HEK293 (cell line): ENCODE measurements at regions not wholly inside any gene's neighbourhood (a gene's known extent, or its start where the extent isn't known, plus 50 kb on each side); places are given as distances from the start of the nearest gene placed in this dataset.

Experiments
- CTCF ChIA-PET: fragments of 350-600 bp; formaldehyde crosslinking; extraction: SDS; loops from one replicate; lab custom pipeline; 2021; ENCODE audit warnings: antibody characterized with exemption; lab: Yijun Ruan, JAX
- POLR2A ChIA-PET: fragments of 300-600 bp; formaldehyde crosslinking; extraction: SDS; loops from one replicate; lab custom pipeline; 2020; ENCODE audit warnings: antibody characterized with exemption, inconsistent platforms; lab: Yijun Ruan, JAX
- H3K27ac ChIP-seq: fragments of 200-500 bp; sonication (Bioruptor generic); 2 replicates; pipeline ENCODE4 v1.5.1; 2014; ENCODE audit warnings: low read depth, low read length, control low read depth, inconsistent platforms; ENCODE audit errors: extremely low read depth
- H3K36me3 ChIP-seq, 2 experiments: fragments of 200-500 bp in 1 of 2; sonication (Bioruptor generic) in 1 of 2; 1 replicate in 1 of 2; 2 replicates in 1 of 2; pipeline ENCODE4 v1.5.1; 2014 to 2017; ENCODE audit warnings: inconsistent platforms in 2 of 2, low read length in 2 of 2; ENCODE audit not compliant: control insufficient read depth in 2 of 2, insufficient read depth in 1 of 2
- H3K4me1 ChIP-seq: fragments of 200-500 bp; sonication (Bioruptor generic); 2 replicates; pipeline ENCODE4 v1.5.1; 2014; ENCODE audit warnings: mild to moderate bottlenecking, low read length, inconsistent platforms; ENCODE audit not compliant: control insufficient read depth, insufficient read depth
- H3K4me3 ChIP-seq: 2 replicates; pipeline ENCODE4 v1.5.1; 2011; ENCODE audit warnings: low read depth, mild to moderate bottlenecking, control low read depth, low read length, moderate library complexity
- H3K9me3 ChIP-seq: fragments of 200-500 bp; sonication (Bioruptor generic); 2 replicates; pipeline ENCODE4 v1.5.1; 2014; ENCODE audit warnings: low read depth, low read length, inconsistent platforms; ENCODE audit not compliant: control insufficient read depth, insufficient read depth
- GFI1B ChIP-seq: fragments of 450-650 bp; formaldehyde crosslinking; IDR thresholded peaks from 2 replicates; pipeline ENCODE4 v1.5.1; 2016; ENCODE audit warnings: missing biosample characterization, missing genetic modification characterization
- HOXA7 ChIP-seq: sonication (generic); formaldehyde crosslinking; IDR thresholded peaks from 2 replicates; pipeline ENCODE4 v1.8.1; 2022; ENCODE audit warnings: missing genetic modification reagents, borderline replicate concordance
- KLF7 ChIP-seq: fragments of 450-650 bp; formaldehyde crosslinking; IDR thresholded peaks from 2 replicates; pipeline ENCODE4 v1.5.1; 2016; ENCODE audit warnings: missing biosample characterization, missing genetic modification characterization, borderline replicate concordance
- KLF9 ChIP-seq: fragments of 450-650 bp; formaldehyde crosslinking; IDR thresholded peaks from 2 replicates; pipeline ENCODE4 v1.5.1; 2016; ENCODE audit warnings: missing biosample characterization, missing genetic modification characterization, low read depth
- OVOL3 ChIP-seq: fragments of 450-650 bp; formaldehyde crosslinking; IDR thresholded peaks from 2 replicates; pipeline ENCODE4 v1.5.1; 2016; ENCODE audit warnings: missing biosample characterization, missing genetic modification characterization
- WT1 ChIP-seq: fragments of 450-650 bp; formaldehyde crosslinking; IDR thresholded peaks from 2 replicates; pipeline ENCODE4 v1.5.1; 2016; ENCODE audit warnings: missing biosample characterization, missing genetic modification characterization
- ZEB2 ChIP-seq: fragments of 450-650 bp; formaldehyde crosslinking; IDR thresholded peaks from 2 replicates; pipeline ENCODE4 v1.5.1; 2016; ENCODE audit warnings: missing biosample characterization, missing genetic modification characterization
- ZFP3 ChIP-seq: fragments of 450-650 bp; formaldehyde crosslinking; IDR thresholded peaks from 2 replicates; pipeline ENCODE4 v1.5.1; 2016; ENCODE audit warnings: low read depth, missing biosample characterization, missing genetic modification characterization
- ZIC2 ChIP-seq: fragments of 450-650 bp; formaldehyde crosslinking; IDR thresholded peaks from 2 replicates; pipeline ENCODE4 v1.5.1; 2016; ENCODE audit warnings: missing biosample characterization, missing genetic modification characterization
- ZNF140 ChIP-seq: fragments of 450-650 bp; formaldehyde crosslinking; IDR thresholded peaks from 2 replicates; pipeline ENCODE4 v1.5.1; 2016; ENCODE audit warnings: missing biosample characterization, missing genetic modification characterization
- ZNF155 ChIP-seq: fragments of 450-650 bp; formaldehyde crosslinking; IDR thresholded peaks from 2 replicates; pipeline ENCODE4 v1.5.1; 2016; ENCODE audit warnings: missing biosample characterization, missing genetic modification characterization
- ZNF214 ChIP-seq: fragments of 450-650 bp; formaldehyde crosslinking; IDR thresholded peaks from 2 replicates; pipeline ENCODE4 v1.5.1; 2017; ENCODE audit warnings: missing biosample characterization, mild to moderate bottlenecking, missing genetic modification characterization, borderline replicate concordance
- ZNF23 ChIP-seq: fragments of 450-650 bp; formaldehyde crosslinking; IDR thresholded peaks from 2 replicates; pipeline ENCODE4 v1.5.1; 2016; ENCODE audit warnings: missing biosample characterization, missing genetic modification characterization, borderline replicate concordance
- ZNF391 ChIP-seq: fragments of 450-650 bp; formaldehyde crosslinking; IDR thresholded peaks from 2 replicates; pipeline ENCODE4 v1.5.1; 2016; ENCODE audit warnings: low read depth, missing biosample characterization, missing genetic modification characterization, borderline replicate concordance
- ZNF514 ChIP-seq: fragments of 450-650 bp; formaldehyde crosslinking; IDR thresholded peaks from 2 replicates; pipeline ENCODE4 v1.5.1; 2016; ENCODE audit warnings: missing biosample characterization, missing genetic modification characterization
- ZNF561 ChIP-seq: fragments of 450-650 bp; IDR thresholded peaks from 2 replicates; pipeline ENCODE4 v1.5.1; 2018; ENCODE audit warnings: missing biosample characterization, missing genetic modification characterization, borderline replicate concordance
- ZNF626 ChIP-seq: fragments of 450-650 bp; sonication (Bioruptor Pico); formaldehyde crosslinking; IDR thresholded peaks from 2 replicates; pipeline ENCODE4 v1.5.1; 2018; ENCODE audit warnings: missing biosample characterization, missing genetic modification characterization, inconsistent platforms
- TF ChIP-seq, protein P1 (sequence below): fragments of 450-650 bp; formaldehyde crosslinking; IDR thresholded peaks from 2 replicates; pipeline ENCODE4 v1.5.1; 2017; ENCODE audit warnings: missing biosample characterization, missing genetic modification characterization
- TF ChIP-seq, protein P2 (sequence below): fragments of 450-650 bp; formaldehyde crosslinking; IDR thresholded peaks from 2 replicates; pipeline ENCODE4; 2016; ENCODE audit warnings: missing biosample characterization, missing genetic modification characterization
- TF ChIP-seq, protein P3 (sequence below): fragments of 450-650 bp; formaldehyde crosslinking; IDR thresholded peaks from 2 replicates; pipeline ENCODE4 v1.5.1; 2017; ENCODE audit warnings: missing biosample characterization, missing genetic modification characterization
- TF ChIP-seq, protein P4 (sequence below): fragments of 450-650 bp; formaldehyde crosslinking; IDR thresholded peaks from 2 replicates; pipeline ENCODE4 v1.5.1; 2016; ENCODE audit warnings: missing biosample characterization, missing genetic modification characterization, low read depth
- TF ChIP-seq, protein P5 (sequence below): fragments of 450-650 bp; formaldehyde crosslinking; IDR thresholded peaks from 2 replicates; pipeline ENCODE4 v1.5.1; 2016; ENCODE audit warnings: missing biosample characterization, missing genetic modification characterization
- TF ChIP-seq, protein P6 (sequence below): fragments of 450-650 bp; formaldehyde crosslinking; IDR thresholded peaks from 2 replicates; pipeline ENCODE4 v1.5.1; 2016; ENCODE audit warnings: missing biosample characterization, missing genetic modification characterization

DNA sequence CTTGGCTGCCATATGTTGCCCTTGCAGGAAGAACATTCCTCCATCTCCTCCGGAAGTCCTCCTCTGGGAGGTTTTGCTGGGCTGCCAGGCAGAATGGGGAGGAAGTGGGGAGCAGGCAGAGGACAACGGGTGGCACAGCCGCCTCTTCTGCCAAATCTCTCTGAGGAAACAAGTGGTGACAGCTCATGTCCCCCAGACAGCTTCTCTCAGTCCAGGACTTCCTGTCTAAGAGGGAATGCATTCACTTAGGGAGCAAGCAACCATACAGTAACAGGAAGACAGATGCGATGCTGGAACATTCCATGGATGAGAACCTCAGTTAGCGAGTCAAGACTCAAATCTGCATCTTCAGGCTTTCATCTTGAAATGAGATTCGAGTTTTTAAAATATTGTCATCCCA is 701.0 kb downstream of the SEMA5A start:
- Histone ChIP-seq H3K9me3 (no peaks in the 10 kb centered on the region; the same call in 1 of the 2 replicates), H3K27ac (no peak overlapping the region), H3K4me3 (no peak overlapping the region), H3K36me3 (no peaks in the 10 kb centered on the region), H3K4me1 (no peaks in the 10 kb centered on the region)
- CTCF ChIA-PET = interaction anchor here (1.0 kb wide), 1 partner anchor 22 kb away, joined by 3 read pairs; no protein-coding TSS in a partner anchor
- POLR2A ChIA-PET = no interaction called here
- TF ChIP-seq ZNF155 (no peak), ZEB2 (tag by site-specific recombination) (no peak), ZNF514 (no peak), ZNF140 (tag by site-specific recombination) (no peak)
- TF ChIP-seq, protein P1, sequence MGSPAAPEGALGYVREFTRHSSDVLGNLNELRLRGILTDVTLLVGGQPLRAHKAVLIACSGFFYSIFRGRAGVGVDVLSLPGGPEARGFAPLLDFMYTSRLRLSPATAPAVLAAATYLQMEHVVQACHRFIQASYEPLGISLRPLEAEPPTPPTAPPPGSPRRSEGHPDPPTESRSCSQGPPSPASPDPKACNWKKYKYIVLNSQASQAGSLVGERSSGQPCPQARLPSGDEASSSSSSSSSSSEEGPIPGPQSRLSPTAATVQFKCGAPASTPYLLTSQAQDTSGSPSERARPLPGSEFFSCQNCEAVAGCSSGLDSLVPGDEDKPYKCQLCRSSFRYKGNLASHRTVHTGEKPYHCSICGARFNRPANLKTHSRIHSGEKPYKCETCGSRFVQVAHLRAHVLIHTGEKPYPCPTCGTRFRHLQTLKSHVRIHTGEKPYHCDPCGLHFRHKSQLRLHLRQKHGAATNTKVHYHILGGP = no peak
- TF ChIP-seq, protein P2, sequence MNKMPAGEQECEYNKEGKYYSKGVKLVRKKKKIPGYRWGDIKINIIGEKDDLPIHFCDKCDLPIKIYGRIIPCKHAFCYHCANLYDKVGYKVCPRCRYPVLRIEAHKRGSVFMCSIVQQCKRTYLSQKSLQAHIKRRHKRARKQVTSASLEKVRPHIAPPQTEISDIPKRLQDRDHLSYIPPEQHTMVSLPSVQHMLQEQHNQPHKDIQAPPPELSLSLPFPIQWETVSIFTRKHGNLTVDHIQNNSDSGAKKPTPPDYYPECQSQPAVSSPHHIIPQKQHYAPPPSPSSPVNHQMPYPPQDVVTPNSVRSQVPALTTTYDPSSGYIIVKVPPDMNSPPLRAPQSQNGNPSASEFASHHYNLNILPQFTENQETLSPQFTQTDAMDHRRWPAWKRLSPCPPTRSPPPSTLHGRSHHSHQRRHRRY (tag by site-specific recombination) = no peak

DNA sequence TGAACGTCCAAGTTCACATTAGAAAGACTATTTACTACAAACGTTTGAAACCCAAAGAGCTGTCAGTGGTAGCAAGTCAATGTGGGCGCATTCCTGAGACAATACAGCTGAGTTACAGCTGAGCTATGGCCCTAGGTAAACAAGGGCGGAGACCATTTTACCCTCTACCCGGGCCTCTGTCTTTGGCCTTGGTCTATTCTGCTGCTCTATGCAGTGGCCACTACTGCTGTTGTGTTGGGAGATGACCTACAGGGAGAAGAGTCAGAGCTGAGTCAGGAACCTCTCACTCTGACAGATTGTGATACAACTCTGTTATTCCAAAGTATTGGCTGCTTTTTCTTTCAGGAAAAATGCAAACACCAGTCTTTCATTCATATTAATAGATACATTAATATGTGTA is 700.6 kb downstream of the SEMA5A start:
- CTCF ChIA-PET = interaction anchor here (0.5 kb wide), 1 partner anchor 15 kb away, joined by 3 read pairs; no protein-coding TSS in a partner anchor
- POLR2A ChIA-PET = no interaction called here

More for the DNA sequence above, 700.6 kb downstream of the SEMA5A start:
- no peaks in the 10 kb centered on the region for H3K36me3 ChIP-seq
- no peak overlapping the region for H3K4me3 ChIP-seq
- no peaks in the 10 kb centered on the region; the same call in 1 of the 2 replicates for H3K9me3 ChIP-seq
- no peaks in the 10 kb centered on the region for H3K4me1 ChIP-seq
- no peak for TF ChIP-seq ZNF626
- no peak for TF ChIP-seq OVOL3 (tag by site-specific recombination)
- TF ChIP-seq, protein P3, sequence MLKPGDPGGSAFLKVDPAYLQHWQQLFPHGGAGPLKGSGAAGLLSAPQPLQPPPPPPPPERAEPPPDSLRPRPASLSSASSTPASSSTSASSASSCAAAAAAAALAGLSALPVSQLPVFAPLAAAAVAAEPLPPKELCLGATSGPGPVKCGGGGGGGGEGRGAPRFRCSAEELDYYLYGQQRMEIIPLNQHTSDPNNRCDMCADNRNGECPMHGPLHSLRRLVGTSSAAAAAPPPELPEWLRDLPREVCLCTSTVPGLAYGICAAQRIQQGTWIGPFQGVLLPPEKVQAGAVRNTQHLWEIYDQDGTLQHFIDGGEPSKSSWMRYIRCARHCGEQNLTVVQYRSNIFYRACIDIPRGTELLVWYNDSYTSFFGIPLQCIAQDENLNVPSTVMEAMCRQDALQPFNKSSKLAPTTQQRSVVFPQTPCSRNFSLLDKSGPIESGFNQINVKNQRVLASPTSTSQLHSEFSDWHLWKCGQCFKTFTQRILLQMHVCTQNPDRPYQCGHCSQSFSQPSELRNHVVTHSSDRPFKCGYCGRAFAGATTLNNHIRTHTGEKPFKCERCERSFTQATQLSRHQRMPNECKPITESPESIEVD (tag by site-specific recombination) = no peak
- TF ChIP-seq ZNF23 (tag by site-specific recombination) = no peak
- TF ChIP-seq, protein P4, sequence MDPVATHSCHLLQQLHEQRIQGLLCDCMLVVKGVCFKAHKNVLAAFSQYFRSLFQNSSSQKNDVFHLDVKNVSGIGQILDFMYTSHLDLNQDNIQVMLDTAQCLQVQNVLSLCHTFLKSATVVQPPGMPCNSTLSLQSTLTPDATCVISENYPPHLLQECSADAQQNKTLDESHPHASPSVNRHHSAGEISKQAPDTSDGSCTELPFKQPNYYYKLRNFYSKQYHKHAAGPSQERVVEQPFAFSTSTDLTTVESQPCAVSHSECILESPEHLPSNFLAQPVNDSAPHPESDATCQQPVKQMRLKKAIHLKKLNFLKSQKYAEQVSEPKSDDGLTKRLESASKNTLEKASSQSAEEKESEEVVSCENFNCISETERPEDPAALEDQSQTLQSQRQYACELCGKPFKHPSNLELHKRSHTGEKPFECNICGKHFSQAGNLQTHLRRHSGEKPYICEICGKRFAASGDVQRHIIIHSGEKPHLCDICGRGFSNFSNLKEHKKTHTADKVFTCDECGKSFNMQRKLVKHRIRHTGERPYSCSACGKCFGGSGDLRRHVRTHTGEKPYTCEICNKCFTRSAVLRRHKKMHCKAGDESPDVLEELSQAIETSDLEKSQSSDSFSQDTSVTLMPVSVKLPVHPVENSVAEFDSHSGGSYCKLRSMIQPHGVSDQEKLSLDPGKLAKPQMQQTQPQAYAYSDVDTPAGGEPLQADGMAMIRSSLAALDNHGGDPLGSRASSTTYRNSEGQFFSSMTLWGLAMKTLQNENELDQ (tag by site-specific recombination) = no peak
- no peak for TF ChIP-seq HOXA7 (CRISPR knock-in tag)
- TF ChIP-seq KLF9 (tag by site-specific recombination) = no peak
- TF ChIP-seq, protein P5, sequence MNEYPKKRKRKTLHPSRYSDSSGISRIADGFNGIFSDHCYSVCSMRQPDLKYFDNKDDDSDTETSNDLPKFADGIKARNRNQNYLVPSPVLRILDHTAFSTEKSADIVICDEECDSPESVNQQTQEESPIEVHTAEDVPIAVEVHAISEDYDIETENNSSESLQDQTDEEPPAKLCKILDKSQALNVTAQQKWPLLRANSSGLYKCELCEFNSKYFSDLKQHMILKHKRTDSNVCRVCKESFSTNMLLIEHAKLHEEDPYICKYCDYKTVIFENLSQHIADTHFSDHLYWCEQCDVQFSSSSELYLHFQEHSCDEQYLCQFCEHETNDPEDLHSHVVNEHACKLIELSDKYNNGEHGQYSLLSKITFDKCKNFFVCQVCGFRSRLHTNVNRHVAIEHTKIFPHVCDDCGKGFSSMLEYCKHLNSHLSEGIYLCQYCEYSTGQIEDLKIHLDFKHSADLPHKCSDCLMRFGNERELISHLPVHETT (tag by site-specific recombination) = no peak
- TF ChIP-seq ZIC2 (tag by site-specific recombination) = no peak
- TF ChIP-seq, protein P6, sequence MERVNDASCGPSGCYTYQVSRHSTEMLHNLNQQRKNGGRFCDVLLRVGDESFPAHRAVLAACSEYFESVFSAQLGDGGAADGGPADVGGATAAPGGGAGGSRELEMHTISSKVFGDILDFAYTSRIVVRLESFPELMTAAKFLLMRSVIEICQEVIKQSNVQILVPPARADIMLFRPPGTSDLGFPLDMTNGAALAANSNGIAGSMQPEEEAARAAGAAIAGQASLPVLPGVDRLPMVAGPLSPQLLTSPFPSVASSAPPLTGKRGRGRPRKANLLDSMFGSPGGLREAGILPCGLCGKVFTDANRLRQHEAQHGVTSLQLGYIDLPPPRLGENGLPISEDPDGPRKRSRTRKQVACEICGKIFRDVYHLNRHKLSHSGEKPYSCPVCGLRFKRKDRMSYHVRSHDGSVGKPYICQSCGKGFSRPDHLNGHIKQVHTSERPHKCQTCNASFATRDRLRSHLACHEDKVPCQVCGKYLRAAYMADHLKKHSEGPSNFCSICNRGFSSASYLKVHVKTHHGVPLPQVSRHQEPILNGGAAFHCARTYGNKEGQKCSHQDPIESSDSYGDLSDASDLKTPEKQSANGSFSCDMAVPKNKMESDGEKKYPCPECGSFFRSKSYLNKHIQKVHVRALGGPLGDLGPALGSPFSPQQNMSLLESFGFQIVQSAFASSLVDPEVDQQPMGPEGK (tag by site-specific recombination) = no peak
- no peak for TF ChIP-seq ZNF391 (tag by site-specific recombination)
- TF ChIP-seq GFI1B (tag by site-specific recombination) = no peak
- no peak for TF ChIP-seq KLF7
- TF ChIP-seq ZNF214 = no peak
- no peak for TF ChIP-seq ZFP3 (tag by site-specific recombination)
- no peak for TF ChIP-seq ZNF561 (tag by site-specific recombination)
- no peak for TF ChIP-seq WT1
- H3K27ac ChIP-seq = no peak overlapping the region
